GM21526 (cell line): ENCODE measurements at regions not wholly inside any gene's neighbourhood (a gene's known extent, or its start where the extent isn't known, plus 50 kb on each side); places are given as distances from the start of the nearest gene placed in this dataset.
"Not testable (repeated sequence)": the region's sequence is repeated elsewhere in the genome, so short reads cannot be mapped to it uniquely, and the experiment has no call there.

Source experiments
- ATAC-seq: cut with Tn5 transposase; IDR thresholded peaks from one replicate; pipeline ENCODE4 v1.9.1; 2021; ENCODE audit warnings: moderate library complexity; ENCODE audit not compliant: unreplicated experiment, low FRiP score

DNA sequence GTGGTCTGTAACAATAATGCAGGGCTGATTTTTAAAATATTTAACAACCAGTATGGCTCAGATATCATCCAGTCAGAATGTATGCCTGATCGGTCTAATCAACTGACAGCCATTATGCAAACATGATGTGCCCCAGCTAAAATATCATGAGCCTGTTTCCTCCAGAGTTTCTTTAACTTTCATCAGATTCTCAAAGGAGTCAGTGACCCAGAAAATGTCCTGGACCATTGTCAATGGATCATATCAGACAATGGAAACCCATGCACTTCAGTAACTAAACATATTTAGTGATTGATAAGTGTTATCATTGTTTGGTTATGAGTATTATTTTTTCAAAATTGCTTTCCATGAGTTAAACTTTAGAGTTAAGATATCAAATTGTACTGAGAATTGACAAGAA is 173.5 kb downstream of the LMBRD1 start:
- no peak for ATAC-seq

- no peak for ATAC-seq
Observed at GRCh38 chr6:69622924-69623323, 173.9 kb downstream of the LMBRD1 start.

- no peak for ATAC-seq
Observed at GRCh38 chr6:69622230-69622629, 174.6 kb downstream of the LMBRD1 start.

GRCh38 chr6:69617163-69617562 is 179.6 kb downstream of the LMBRD1 start:
- ATAC-seq = no peak

DNA sequence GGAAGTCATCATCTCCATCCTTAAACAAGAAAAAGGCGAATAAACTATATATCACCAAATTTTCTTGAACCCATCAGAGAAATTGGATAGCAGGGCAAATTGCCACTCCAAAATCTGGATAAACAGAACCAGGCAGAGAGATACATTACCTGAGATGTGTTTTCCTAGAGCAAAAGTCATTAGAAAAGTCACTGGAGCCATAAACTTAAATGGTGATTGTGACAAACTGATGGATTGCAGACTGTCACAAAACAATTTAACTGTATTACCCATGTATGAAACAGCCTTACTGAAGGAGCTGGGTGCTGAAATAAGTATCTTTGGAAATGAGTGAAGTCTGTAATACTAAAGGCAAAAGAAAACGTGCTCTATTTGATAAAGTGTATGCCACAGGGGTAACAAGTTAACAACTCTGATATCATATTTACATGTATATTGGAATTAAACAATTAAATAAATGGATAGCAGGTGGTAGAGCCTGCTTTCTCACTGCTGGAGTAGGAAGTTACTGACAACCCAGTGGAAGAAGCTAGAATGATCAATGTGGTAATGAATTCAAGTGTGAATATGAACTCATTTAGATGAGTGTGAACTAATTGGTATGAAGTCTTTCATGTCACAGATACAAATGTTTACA is 186.9 kb downstream of the LMBRD1 start:
- no peak for ATAC-seq

GRCh38 chr6:69601132-69601531 is 195.7 kb downstream of the LMBRD1 start:
- ATAC-seq = no peak

GRCh38 chr6:69594405-69594804 is 202.4 kb downstream of the LMBRD1 start:
- ATAC-seq = no peak

DNA sequence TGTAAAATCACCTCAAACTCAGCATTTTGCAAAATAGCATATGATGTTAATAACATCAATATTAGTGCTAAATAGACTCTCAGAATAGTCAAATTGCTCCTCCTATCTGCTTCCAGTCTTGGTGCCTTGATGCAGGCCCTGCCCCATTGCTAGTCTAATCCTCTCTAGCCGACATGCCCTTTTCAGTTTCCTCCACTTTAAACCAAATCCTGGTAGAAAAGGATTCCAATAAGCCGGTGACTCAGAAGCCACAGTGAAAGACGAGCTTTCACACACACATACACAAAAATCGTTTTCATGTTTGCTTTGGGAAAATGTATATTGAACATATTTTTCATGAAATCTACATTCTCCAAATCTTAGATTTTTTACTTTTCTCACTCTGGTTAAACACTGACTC is 203.1 kb downstream of the LMBRD1 start:
- ATAC-seq = no peak

DNA sequence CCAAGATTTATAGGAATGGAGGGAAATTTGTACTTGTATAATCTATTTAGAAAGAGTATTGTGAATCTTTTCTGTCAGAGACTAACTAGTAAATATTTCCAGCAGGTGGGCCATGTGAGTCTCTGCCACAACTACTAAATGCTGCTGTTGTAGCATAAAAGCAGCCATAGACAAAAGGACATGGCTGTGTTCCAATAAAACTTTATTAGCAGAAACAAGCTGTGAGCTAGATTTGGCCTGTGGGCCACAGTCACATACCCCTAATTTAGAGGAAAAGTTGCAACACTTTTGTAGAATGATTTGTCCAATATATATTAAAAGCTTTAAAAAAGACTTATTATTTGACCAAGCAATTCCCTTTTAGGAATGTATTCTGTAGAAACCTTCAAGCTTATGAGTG is 207.2 kb downstream of the LMBRD1 start:
- ATAC-seq = no peak

GRCh38 chr6:69584913-69585729 is 211.7 kb downstream of the LMBRD1 start:
- ATAC-seq = peak; percentile 92

DNA sequence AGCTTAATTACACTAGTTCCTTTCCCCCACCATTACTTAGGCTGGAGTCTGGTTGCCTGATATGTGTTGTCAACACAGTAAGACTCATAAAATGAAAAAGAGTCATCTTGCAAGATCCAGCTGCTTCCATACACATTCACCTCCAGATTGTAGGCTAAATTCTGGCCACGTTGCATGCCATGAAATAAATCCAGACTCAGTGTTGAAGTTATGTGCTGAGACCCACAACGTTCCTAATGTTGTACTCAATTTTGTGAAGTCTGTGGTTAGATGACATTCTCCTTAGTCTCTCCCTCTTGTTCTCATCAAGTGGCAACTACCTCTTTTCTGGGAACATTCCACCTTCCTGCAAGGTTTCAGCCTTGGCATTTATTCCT is 212.3 kb downstream of the LMBRD1 start:
- no peak for ATAC-seq

DNA sequence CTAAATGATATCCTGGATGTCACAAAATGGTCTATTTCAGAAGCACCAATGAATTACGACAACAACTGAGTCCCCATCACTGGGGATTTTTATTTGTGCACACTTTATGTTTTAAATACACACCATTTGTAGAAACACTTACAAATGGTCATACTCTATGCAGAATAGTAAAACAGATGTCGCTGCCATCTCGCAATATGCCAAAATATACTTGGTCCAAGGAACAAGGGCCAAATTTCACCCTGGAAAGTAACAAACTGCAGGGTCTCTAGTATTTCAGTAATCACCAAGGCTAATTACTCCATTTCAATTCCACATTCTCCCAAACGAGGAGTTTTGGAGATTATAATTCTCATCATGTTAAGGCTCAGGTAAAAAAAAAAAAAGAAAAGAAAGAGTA is 215.2 kb downstream of the LMBRD1 start:
- no peak for ATAC-seq

DNA sequence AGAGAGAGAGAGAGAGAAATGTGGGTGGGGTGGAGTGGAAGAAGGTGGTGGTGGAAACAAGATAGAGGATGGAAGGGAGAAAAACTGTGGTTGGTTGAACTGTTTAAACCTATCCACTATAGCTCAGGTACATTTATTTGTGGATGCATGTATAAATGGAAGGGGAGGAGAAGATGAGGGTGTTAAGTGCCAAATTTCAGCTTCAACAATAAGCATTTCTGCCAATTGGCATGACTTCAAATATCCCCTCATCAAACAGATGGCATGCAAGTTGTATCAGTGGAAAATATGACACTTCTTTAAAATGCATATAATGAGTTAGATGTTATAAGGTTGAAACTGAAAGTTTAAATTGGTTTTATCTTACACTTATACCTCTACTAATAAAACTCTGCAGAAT is 216.1 kb downstream of the LMBRD1 start:
- no peak for ATAC-seq

- ATAC-seq = no peak
Observed at GRCh38 chr6:69578361-69578890, 218.4 kb downstream of the LMBRD1 start.

DNA sequence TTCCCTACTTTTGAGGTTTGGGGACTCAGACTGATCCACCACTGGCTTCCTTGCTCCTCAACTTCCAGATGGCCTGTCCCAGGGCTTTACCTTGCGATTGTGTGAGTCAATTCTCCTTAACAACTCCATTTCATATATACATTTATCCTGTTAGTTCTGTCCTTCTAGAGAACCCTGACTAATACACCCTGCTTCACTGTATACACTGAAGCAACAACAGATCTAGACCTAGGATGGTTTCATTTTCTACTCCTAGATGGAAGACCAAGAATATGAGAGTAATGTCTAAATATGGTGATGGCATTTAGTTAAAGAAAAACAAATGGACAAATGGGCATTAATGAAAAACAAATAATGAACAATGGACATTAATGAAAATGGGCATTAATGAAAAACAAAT is 225.6 kb downstream of the LMBRD1 start:
- no peak for ATAC-seq

DNA sequence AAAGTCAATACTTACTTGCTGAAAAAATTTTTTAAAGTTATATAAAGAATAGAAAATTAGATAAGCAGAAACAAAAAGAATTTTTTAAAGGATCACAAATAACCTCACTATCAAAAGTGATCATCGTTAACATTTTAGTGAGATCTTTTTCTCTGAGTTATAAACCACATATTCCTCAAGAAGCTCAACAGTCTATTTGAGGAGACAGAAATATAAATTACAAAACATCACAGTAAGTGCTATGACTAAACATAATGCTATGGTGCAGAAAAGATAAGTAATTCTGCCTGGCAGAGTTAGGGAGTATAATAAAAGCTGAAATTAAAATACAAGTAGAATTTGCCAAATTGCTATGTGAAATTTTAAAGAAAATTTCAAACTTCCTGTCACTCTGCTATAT is 226.7 kb downstream of the LMBRD1 start:
- no peak for ATAC-seq

- ATAC-seq = not testable (repeated sequence)
Observed at GRCh38 chr6:69560597-69560996, 236.2 kb downstream of the LMBRD1 start.

GRCh38 chr6:69555088-69555638 is 241.6 kb downstream of the LMBRD1 start:
- no peak for ATAC-seq

DNA sequence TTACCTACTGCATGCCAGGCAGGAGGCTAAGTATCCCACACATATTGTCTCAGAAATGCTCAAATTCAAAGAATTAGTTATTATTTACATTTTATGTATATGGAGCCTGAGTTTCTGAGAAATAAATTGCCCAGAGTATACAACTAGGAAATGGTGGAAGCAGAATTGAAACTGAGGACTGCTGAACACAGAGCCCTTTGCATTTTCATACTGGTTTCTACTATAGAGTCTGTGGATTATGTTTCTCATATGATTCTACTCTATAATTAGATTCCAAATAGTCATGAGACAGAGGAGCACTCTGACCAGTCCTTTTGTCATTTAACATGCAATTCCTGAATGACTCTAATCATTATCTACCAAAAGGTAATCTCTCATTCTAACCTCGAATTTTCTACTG is 254.3 kb downstream of the LMBRD1 start:
- no peak for ATAC-seq

DNA sequence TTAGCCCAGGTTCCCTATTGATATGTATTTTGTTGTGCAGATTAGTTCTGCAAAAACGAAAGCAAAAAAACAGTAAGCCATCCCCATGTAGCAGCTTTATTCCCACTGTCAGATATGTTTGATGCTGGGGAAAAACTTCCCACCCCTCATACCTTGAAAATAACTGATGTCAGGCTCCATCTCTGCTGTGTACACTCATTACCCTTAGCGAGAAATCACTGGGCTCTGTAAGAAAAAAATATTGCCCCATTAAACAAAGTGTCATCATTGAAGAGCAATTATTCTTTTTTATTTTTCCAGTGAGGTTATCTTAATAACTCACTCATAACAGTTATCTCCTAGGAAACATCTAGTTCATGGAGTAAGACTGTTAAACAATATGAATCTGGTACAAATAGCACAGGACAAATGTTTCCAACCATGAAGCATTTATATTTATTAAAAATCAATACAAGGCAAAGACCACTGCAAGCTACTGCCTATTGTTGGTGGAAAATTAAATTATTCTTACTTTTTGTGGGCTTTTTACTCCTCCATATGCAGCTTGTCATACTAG is 268.8 kb downstream of the LMBRD1 start:
- no peak for ATAC-seq

DNA sequence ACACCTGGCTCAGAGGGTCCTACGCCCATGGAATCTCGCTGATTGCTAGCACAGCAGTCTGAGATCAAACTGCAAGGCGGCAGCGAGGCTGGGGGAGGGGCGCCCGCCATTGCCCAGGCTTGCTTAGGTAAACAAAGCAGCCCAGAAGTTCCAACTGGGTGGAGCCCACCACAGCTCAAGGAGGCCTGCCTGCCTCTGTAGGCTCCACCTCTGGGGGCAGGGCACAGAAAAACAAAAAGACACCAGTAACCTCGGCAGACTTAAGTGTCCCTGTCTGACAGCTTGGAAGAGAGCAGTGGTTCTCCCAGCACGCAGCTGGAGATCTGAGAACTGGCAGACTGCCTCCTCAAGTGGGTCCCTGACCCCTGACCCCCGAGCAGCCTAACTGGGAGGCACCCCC is 281.3 kb downstream of the LMBRD1 start:
- ATAC-seq = not testable (repeated sequence)
